Activated CD4-positive, alpha-beta T cell treated with anti-CD3 and anti-CD28 coated beads, Interleukin-2, amount 50 U/mL, for 1 hour (primary cell): ENCODE measurements at regions not wholly inside any gene's neighbourhood (a gene's known extent, or its start where the extent isn't known, plus 50 kb on each side); places are given as distances from the start of the nearest gene placed in this dataset.
"Not testable (repeated sequence)": the region's sequence is repeated elsewhere in the genome, so short reads cannot be mapped to it uniquely, and the experiment has no call there.

ENCODE experiments used
- DNase-seq: peaks from one replicate; pipeline ENCODE4 v3.0.0-alpha.2; 2020

GRCh38 chr5:116912221-116912620, 337.6 kb upstream of the SEMA6A start:
- DNase-seq: no peak

- DNase-seq: no peak
Measured at GRCh38 chr5:116911074-116911473, 336.5 kb upstream of the SEMA6A start.

- no peak for DNase-seq
Measured at GRCh38 chr5:116908537-116908936, 333.9 kb upstream of the SEMA6A start.

GRCh38 chr5:116905885-116906284, 331.3 kb upstream of the SEMA6A start:
- DNase-seq: no peak

- no peak for DNase-seq
Measured at GRCh38 chr5:116900793-116901192, 326.2 kb upstream of the SEMA6A start.

- no peak for DNase-seq
Measured at GRCh38 chr5:116898917-116899316, 324.3 kb upstream of the SEMA6A start.

GRCh38 chr5:116897291-116897690, 322.7 kb upstream of the SEMA6A start:
- DNase-seq: no peak

- no peak for DNase-seq
Measured at GRCh38 chr5:116896001-116896400, 321.4 kb upstream of the SEMA6A start.

GRCh38 chr5:116892993-116893392, 318.4 kb upstream of the SEMA6A start:
- DNase-seq: no peak

- DNase-seq: no peak
Measured at GRCh38 chr5:116887104-116887503, 312.5 kb upstream of the SEMA6A start.

- no peak for DNase-seq
Measured at GRCh38 chr5:116885825-116886224, 311.2 kb upstream of the SEMA6A start.

GRCh38 chr5:116883875-116884274, 309.3 kb upstream of the SEMA6A start:
- DNase-seq: no peak

GRCh38 chr5:116881921-116882531, 307.4 kb upstream of the SEMA6A start:
- no peak for DNase-seq

- DNase-seq: no peak
Measured at GRCh38 chr5:116880601-116881000, 306.0 kb upstream of the SEMA6A start.

GRCh38 chr5:116880150-116880549, 305.5 kb upstream of the SEMA6A start:
- no peak for DNase-seq

GRCh38 chr5:116876240-116876840, 301.7 kb upstream of the SEMA6A start:
- no peak for DNase-seq

GRCh38 chr5:116872986-116873385, 298.4 kb upstream of the SEMA6A start:
- DNase-seq: no peak

- DNase-seq: no peak
Measured at GRCh38 chr5:116872486-116872885, 297.9 kb upstream of the SEMA6A start.

GRCh38 chr5:116867825-116868224, 293.2 kb upstream of the SEMA6A start:
- DNase-seq: not testable (repeated sequence)

GRCh38 chr5:116865651-116866050, 291.0 kb upstream of the SEMA6A start:
- DNase-seq: no peak

- DNase-seq: no peak
Measured at GRCh38 chr5:116864838-116865190, 290.2 kb upstream of the SEMA6A start.

GRCh38 chr5:116864157-116864837, 289.7 kb upstream of the SEMA6A start:
- no peak for DNase-seq

GRCh38 chr5:116862632-116863455, 288.2 kb upstream of the SEMA6A start:
- DNase-seq: no peak

- no peak for DNase-seq
Measured at GRCh38 chr5:116861666-116862065, 287.0 kb upstream of the SEMA6A start.
